CD14-positive monocyte (primary cell): ENCODE measurements at regions not wholly inside any gene's neighbourhood (a gene's known extent, or its start where the extent isn't known, plus 50 kb on each side); places are given as distances from the start of the nearest gene placed in this dataset.

Experiments used
- DNase-seq, 3 donors: peaks; one replicate each; pipeline ENCODE4 v3.0.0-alpha.2; 2011 to 2022
- H2AFZ ChIP-seq: 2 replicates; pipeline ENCODE4 v1.6.0; 2012; ENCODE audit warnings: mild to moderate bottlenecking, low read depth, low read length, inconsistent platforms; ENCODE audit not compliant: insufficient read depth, poor library complexity, severe bottlenecking
- H3K27ac ChIP-seq, 2 donors: 1 replicate in 1 of 2; 2 replicates in 1 of 2; pipeline ENCODE4 v1.5.1; 2012 to 2013; ENCODE audit warnings: low read length in 2 of 2, control low read depth in 1 of 2, inconsistent platforms in 1 of 2, low read depth in 1 of 2, mild to moderate bottlenecking in 1 of 2
- H3K27me3 ChIP-seq, 2 donors: one replicate each; pipeline versions ENCODE4 v1.6.0 to v1.6.1; 2011 to 2013; ENCODE audit warnings: low read length in 2 of 2; ENCODE audit not compliant: control insufficient read depth in 2 of 2, insufficient read depth in 2 of 2
- H3K36me3 ChIP-seq, 2 donors: replicated peaks in 1 of 2; 1 replicate in 1 of 2; 2 replicates in 1 of 2; pipeline versions ENCODE4 v1.5.1 to v1.6.1; 2012 to 2013; ENCODE audit warnings: low read length in 2 of 2, control low read depth in 1 of 2, inconsistent platforms in 1 of 2, mild to moderate bottlenecking in 1 of 2; ENCODE audit not compliant: insufficient read depth in 2 of 2, control insufficient read depth in 1 of 2
- H3K4me1 ChIP-seq, 2 donors: 1 replicate in 1 of 2; 2 replicates in 1 of 2; pipeline versions ENCODE4 v1.5.1 to v1.6.1; 2012 to 2013; ENCODE audit warnings: low read length in 2 of 2, control low read depth in 1 of 2, inconsistent platforms in 1 of 2, mild to moderate bottlenecking in 1 of 2, moderate library complexity in 1 of 2; ENCODE audit not compliant: insufficient read depth in 2 of 2, control insufficient read depth in 1 of 2
- H3K4me2 ChIP-seq: replicated peaks from 2 replicates; pipeline ENCODE3; 2012; ENCODE audit warnings: low read length, moderate library complexity, mild to moderate bottlenecking; ENCODE audit not compliant: poor library complexity, severe bottlenecking; ENCODE audit errors: extremely low read depth
- H3K4me3 ChIP-seq, 3 experiments: fragments of 200-600 bp in 1 of 3; sonication (generic) in 1 of 3; replicated peaks in 1 of 3; 1 replicate in 2 of 3; 2 replicates in 1 of 3; pipeline ENCODE4 v1.5.1; 2011 to 2013; ENCODE audit warnings: low read length in 3 of 3, mild to moderate bottlenecking in 3 of 3, control low read depth in 2 of 3, low read depth in 2 of 3, inconsistent platforms in 1 of 3, moderate library complexity in 1 of 3
- H3K79me2 ChIP-seq: 2 replicates; pipeline ENCODE4 v1.6.0; 2012; ENCODE audit warnings: mild to moderate bottlenecking, control low read depth, inconsistent platforms, low read length, moderate library complexity; ENCODE audit not compliant: insufficient read depth
- H3K9ac ChIP-seq: 2 replicates; pipeline ENCODE4 v1.6.0; 2017; ENCODE audit warnings: low read length, mild to moderate bottlenecking; ENCODE audit not compliant: insufficient read depth, poor library complexity, severe bottlenecking
- H3K9me3 ChIP-seq, 2 donors: replicated peaks in 1 of 2; 1 replicate in 1 of 2; 2 replicates in 1 of 2; pipeline versions ENCODE4 v1.5.1 to v1.6.1; 2012 to 2013; ENCODE audit warnings: low read length in 2 of 2, control low read depth in 1 of 2; ENCODE audit not compliant: control insufficient read depth in 1 of 2, insufficient read depth in 1 of 2
- H4K20me1 ChIP-seq: 2 replicates; pipeline ENCODE4 v1.6.0; 2012; ENCODE audit warnings: mild to moderate bottlenecking, low read length, control low read depth, moderate library complexity; ENCODE audit not compliant: insufficient read depth
- H3K27ac Mint-ChIP-seq, 7 donors: one replicate each; pipeline ENCODE4 v1.8.0; 2020; ENCODE audit warnings: mild to moderate bottlenecking in 7 of 7, mixed read lengths in 7 of 7, moderate library complexity in 6 of 7, inconsistent platforms in 2 of 7
- H3K27me3 Mint-ChIP-seq, 3 donors: one replicate each; pipeline ENCODE4 v1.8.0; 2021 to 2022; ENCODE audit warnings: low read depth in 3 of 3, mild to moderate bottlenecking in 3 of 3, mixed read lengths in 3 of 3, moderate library complexity in 3 of 3, inconsistent platforms in 1 of 3
- H3K36me3 Mint-ChIP-seq, 2 donors: one replicate each; pipeline ENCODE4 v1.8.0; 2020; ENCODE audit warnings: mixed read lengths in 2 of 2, inconsistent platforms in 1 of 2, mild to moderate bottlenecking in 1 of 2
- H3K4me1 Mint-ChIP-seq: one replicate; pipeline ENCODE4 v1.8.0; 2020; ENCODE audit warnings: mild to moderate bottlenecking, mixed read lengths
- H3K4me3 Mint-ChIP-seq, 2 donors: one replicate each; pipeline ENCODE4 v1.8.0; 2020; ENCODE audit warnings: mild to moderate bottlenecking in 2 of 2, mixed read lengths in 2 of 2, moderate library complexity in 1 of 2
- H3K9me3 Mint-ChIP-seq, 7 donors: one replicate each; pipeline ENCODE4 v1.8.0; 2020 to 2022; ENCODE audit warnings: mixed read lengths in 7 of 7, mild to moderate bottlenecking in 6 of 7, moderate library complexity in 6 of 7, inconsistent platforms in 2 of 7
- CTCF ChIP-seq: fragments of 200-600 bp; IDR thresholded peaks from one replicate; pipeline ENCODE4 v1.8.0; 2022; ENCODE audit warnings: antibody characterized with exemption, mild to moderate bottlenecking
- WGBS: methylation state at CpG from one replicate; pipeline ENCODE4 v1.1.5; 2013; ENCODE audit warnings: missing lambda C conversion rate; ENCODE audit not compliant: insufficient coverage; 5-methylcytosine and 5-hydroxymethylcytosine counted together
- intact Hi-C, 2 donors: fragments of 100-400 bp; cut with micrococcal nuclease; formaldehyde crosslinking; loops; one replicate each; pipeline versions ENCODE4 v1.15.0 to v1.15.1; 2023

DNA sequence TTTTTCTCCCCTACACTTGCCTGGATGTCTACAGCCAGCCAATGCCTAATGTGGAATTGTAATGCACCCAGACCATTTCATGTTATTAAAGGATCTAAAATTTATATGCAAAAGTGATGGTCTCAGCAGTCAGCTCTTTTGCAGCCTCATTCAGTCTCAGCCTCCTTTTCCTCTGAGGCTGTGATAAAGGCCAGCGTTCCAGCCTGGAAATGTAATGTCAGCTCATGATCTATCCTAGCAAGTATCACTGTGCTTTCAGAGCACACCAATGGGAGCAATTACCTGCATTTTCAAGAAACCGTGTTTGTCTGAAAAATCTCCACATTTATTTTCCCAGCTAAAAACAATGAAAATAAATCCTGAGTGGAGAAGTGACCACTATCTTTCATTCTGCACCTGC, 274.6 kb downstream of the CDH20 start:
- no peak overlapping the region for H3K27ac ChIP-seq
- Mint-ChIP-seq H3K4me1 (peaks cover 12% of the 10 kb centered on the region), H3K36me3 (no peaks in the 10 kb centered on the region), H3K27me3 (peaks cover 9 to 19% (median 12%) of the 10 kb centered on the region in 3 donors), H3K9me3 (peaks cover 0 to 3% (median 0%) of the 10 kb centered on the region in 7 donors), H3K4me3 (no peak overlapping the region), H3K27ac (no peak overlapping the region)
- H3K4me2 ChIP-seq, result no peak overlapping the region
- no peak for TF ChIP-seq CTCF
- H3K4me3 ChIP-seq, result no peak overlapping the region
- no peak overlapping the region for H3K9ac ChIP-seq
- no peak for DNase-seq
- peaks cover 2 to 10% of the 10 kb centered on the region in 2 donors for H3K27me3 ChIP-seq
- 71% methylated on average over 1 of the region's 2 CpGs for WGBS
- intact Hi-C loops, result no loop called here
- H2AFZ ChIP-seq, result no peak overlapping the region
- no peaks in the 10 kb centered on the region for H3K9me3 ChIP-seq
- no peaks in the 10 kb centered on the region for H3K36me3 ChIP-seq
- no peaks in the 10 kb centered on the region for H3K79me2 ChIP-seq
- H4K20me1 ChIP-seq, result no peaks in the 10 kb centered on the region
- H3K4me1 ChIP-seq, result peaks cover 5% of the 10 kb centered on the region in 2 donors

DNA sequence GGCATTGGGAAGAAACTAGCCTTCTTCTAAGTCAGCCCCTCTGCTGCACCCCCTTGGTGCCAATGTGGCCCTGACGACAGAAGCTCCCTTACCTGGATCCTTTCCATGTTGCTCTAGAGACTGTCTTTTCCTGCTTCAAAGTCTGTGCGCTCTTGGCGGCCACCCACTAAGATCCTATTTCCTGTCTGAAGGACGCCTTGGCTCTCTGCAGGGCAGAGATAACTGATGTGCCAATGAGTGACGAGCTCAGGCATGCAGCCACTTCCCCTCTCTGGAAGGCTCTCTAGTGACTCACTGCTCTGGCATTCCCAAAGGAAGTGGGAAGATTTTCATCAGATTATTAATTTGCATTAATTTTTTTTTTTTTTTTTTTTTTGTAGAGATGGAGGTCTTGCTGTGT, 273.5 kb downstream of the CDH20 start:
- Mint-ChIP-seq H3K27me3 (peaks cover 9 to 19% (median 12%) of the 10 kb centered on the region in 3 donors), H3K4me1 (peaks cover 12% of the 10 kb centered on the region), H3K27ac (no peak overlapping the region), H3K9me3 (peaks cover 0 to 3% (median 0%) of the 10 kb centered on the region in 7 donors), H3K4me3 (peak overlapping the region in 1 of 2 donors; percentile 53), H3K36me3 (no peaks in the 10 kb centered on the region)
- H4K20me1 ChIP-seq, result no peaks in the 10 kb centered on the region
- WGBS, result 0% methylated on average over 4 of the region's 5 CpGs
- no peak overlapping the region for H3K4me3 ChIP-seq
- H3K4me1 ChIP-seq, result peaks cover 5% of the 10 kb centered on the region in 2 donors
- H3K9ac ChIP-seq, result no peak overlapping the region
- H3K9me3 ChIP-seq, result no peaks in the 10 kb centered on the region
- intact Hi-C loops, result no loop called here
- H3K79me2 ChIP-seq, result no peaks in the 10 kb centered on the region
- TF ChIP-seq CTCF, result no peak
- peak in 1 of 3 donors; percentile 33 for DNase-seq
- H3K36me3 ChIP-seq, result no peaks in the 10 kb centered on the region
- H3K4me2 ChIP-seq, result peak overlapping the region; percentile 18
- H3K27me3 ChIP-seq, result peaks cover 2 to 10% of the 10 kb centered on the region in 2 donors
- H2AFZ ChIP-seq, result no peak overlapping the region
- no peak overlapping the region for H3K27ac ChIP-seq
